Adrenal gland (tissue), 9 donors: ENCODE measurements at regions not wholly inside any gene's neighbourhood (a gene's known extent, or its start where the extent isn't known, plus 50 kb on each side); places are given as distances from the start of the nearest gene placed in this dataset.

Source experiments
- DNase-seq, 7 donors: peaks; one replicate each; pipeline ENCODE4 v3.0.0-alpha.2; 2019 to 2020
- H3K27ac ChIP-seq, 5 donors: fragments of 200-600 bp; sonication (generic) in 4 of 5; 1 replicate in 3 of 5; 2 replicates in 2 of 5; pipeline versions ENCODE4 v1.5.1 to v1.8.0; 2016 to 2020; ENCODE audit warnings: mild to moderate bottlenecking in 1 of 5
- H3K27me3 ChIP-seq: fragments of 200-600 bp; 2 replicates; pipeline ENCODE4 v1.8.0; 2021
- H3K36me3 ChIP-seq, 2 donors: fragments of 200-600 bp; replicated peaks in 1 of 2; 1 replicate in 1 of 2; 2 replicates in 1 of 2; pipeline versions ENCODE4 v1.5.1 to v1.8.0; 2018 to 2022
- H3K4me1 ChIP-seq, 2 donors: fragments of 200-600 bp; replicated peaks in 1 of 2; 1 replicate in 1 of 2; 2 replicates in 1 of 2; pipeline versions ENCODE4 v1.5.1 to v1.8.0; 2018 to 2021
- H3K4me3 ChIP-seq, 4 donors: fragments of 200-600 bp; sonication (generic) in 3 of 4; one replicate each; pipeline ENCODE4 v1.5.1; 2016 to 2018
- H3K9me3 ChIP-seq, 3 donors: fragments of 200-600 bp; sonication (generic) in 1 of 3; replicated peaks in 1 of 3; 1 replicate in 2 of 3; 2 replicates in 1 of 3; pipeline versions ENCODE4 v1.5.1 to v1.8.0; 2016 to 2021
- POLR2A ChIP-seq, 2 donors: fragments of 450-650 bp; IDR thresholded peaks; one replicate each; pipeline ENCODE4 v1.6.1; 2017; ENCODE audit warnings: antibody characterized with exemption in 2 of 2, mild to moderate bottlenecking in 2 of 2, moderate library complexity in 1 of 2
- WGBS, 4 donors: extraction: QIAGEN DNeasy Blood & Tissue Kit in 2 of 4; methylation state at CpG; one replicate each; pipeline versions ENCODE4 v1.1.5 to v1.1.7; 2013 to 2017; 5-methylcytosine and 5-hydroxymethylcytosine counted together
- intact Hi-C, 2 donors: fragments of 100-400 bp; cut with DNase I; formaldehyde crosslinking; loops; one replicate each; pipeline versions ENCODE4 v1.14.1 to v1.15.0; 2022 to 2023
- TF ChIP-seq, protein P1 (sequence below), 6 experiments: fragments of 450-650 bp in 4 of 6; fragments of 200-600 bp in 2 of 6; sonication (generic) in 1 of 6; IDR thresholded peaks; 1 replicate in 5 of 6; 2 replicates in 1 of 6; pipeline versions ENCODE4 v1.5.1 to v1.8.0; 2016 to 2021; ENCODE audit warnings: antibody characterized with exemption in 6 of 6, mild to moderate bottlenecking in 2 of 6, moderate library complexity in 1 of 6
- donor health status: healthy with polysubstance abuse.
- donor health status: Bipolar disorder and iron deficiency.
- donor health status: DM: yes; HTN: yes; CAD: no.
- donor health status: DM: no; HTN: no; CAD: no.
- donor health status: DM: no; HTN: no; CAD: no.

DNA sequence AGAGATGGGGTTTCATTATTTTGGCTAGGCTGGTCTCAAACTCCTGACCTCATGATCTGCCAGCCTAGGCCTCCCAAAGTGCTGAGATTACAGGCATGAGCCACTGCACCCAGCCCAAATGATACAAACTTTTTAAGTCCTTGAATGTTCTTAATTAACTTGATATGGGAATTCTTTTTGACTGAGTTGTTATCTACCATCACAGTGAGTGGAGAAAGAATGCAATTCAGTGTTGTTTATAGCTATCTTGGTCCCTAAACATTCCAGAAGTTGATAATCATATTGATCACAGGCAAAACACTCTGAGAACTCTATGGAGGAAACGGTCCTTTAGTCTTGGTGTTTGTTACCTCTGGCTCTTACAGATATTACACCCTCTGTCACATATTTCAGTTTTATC lies 1072.5 kb downstream of the SUCLG1 start:
- Histone ChIP-seq H3K36me3 (no peaks in the 10 kb centered on the region), H3K27me3 (no peaks in the 10 kb centered on the region), H3K4me3 (no peak overlapping the region), H3K27ac (no peak overlapping the region), H3K4me1 (no peaks in the 10 kb centered on the region), H3K9me3 (no peaks in the 10 kb centered on the region)
- TF ChIP-seq, protein P1, sequence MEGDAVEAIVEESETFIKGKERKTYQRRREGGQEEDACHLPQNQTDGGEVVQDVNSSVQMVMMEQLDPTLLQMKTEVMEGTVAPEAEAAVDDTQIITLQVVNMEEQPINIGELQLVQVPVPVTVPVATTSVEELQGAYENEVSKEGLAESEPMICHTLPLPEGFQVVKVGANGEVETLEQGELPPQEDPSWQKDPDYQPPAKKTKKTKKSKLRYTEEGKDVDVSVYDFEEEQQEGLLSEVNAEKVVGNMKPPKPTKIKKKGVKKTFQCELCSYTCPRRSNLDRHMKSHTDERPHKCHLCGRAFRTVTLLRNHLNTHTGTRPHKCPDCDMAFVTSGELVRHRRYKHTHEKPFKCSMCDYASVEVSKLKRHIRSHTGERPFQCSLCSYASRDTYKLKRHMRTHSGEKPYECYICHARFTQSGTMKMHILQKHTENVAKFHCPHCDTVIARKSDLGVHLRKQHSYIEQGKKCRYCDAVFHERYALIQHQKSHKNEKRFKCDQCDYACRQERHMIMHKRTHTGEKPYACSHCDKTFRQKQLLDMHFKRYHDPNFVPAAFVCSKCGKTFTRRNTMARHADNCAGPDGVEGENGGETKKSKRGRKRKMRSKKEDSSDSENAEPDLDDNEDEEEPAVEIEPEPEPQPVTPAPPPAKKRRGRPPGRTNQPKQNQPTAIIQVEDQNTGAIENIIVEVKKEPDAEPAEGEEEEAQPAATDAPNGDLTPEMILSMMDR (IDR thresholded peaks at IDR 0.05), result no peak
- TF ChIP-seq POLR2A (IDR thresholded peaks at IDR 0.05), result no peak
- DNase-seq, result no peak
- intact Hi-C loops, result no loop called here
- 79 to 86% (median 80%) methylated on average over 1 of the region's 1 CpG for WGBS, 4 donors

DNA sequence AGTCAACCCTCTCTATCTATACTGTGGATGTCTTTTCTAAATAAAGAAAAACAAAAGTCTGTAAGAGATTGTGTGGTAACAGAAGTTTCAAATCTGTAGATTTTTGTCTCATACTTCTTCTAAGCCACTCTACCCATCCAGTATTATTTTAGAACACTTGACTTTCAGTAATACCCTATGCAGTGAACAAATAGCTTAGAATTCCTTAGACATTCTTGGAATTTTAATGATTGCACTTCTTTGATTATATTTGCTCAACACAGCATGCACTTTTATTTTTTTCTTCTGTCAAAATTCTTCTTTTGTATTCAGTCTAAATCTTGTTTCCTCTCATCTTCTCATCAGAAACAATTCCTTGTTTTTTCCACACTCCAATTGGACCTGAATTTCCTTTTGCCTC lies 1080.2 kb downstream of the SUCLG1 start:
- Histone ChIP-seq H3K9me3 (no peaks in the 10 kb centered on the region), H3K27me3 (no peaks in the 10 kb centered on the region), H3K36me3 (no peaks in the 10 kb centered on the region), H3K4me1 (no peaks in the 10 kb centered on the region), H3K27ac (no peak overlapping the region), H3K4me3 (no peak overlapping the region)
- TF ChIP-seq, protein P1 (IDR thresholded peaks at IDR 0.05), result no peak
- no peak for TF ChIP-seq POLR2A (IDR thresholded peaks at IDR 0.05)
- DNase-seq, result no peak
- intact Hi-C loops, result no loop called here

DNA sequence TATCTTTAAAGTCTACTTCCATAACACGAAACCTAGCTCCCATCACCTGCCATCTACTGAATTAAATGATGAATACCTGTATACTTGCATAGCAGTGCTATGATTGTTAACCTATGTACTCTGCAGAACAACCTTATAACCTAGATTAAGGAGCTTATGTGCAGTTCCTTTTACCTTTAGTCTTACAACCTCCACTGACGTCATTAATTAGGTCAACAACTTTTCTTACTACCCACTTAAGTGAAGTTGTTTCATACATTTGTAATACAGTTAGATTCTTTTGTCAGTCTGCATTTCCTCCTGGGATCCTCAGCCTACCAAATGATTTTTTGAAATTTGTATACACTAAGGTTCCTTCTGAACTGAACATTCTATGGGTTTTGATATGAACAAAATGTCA lies 1082.3 kb downstream of the SUCLG1 start:
- Histone ChIP-seq H3K9me3 (no peaks in the 10 kb centered on the region), H3K4me3 (no peak overlapping the region), H3K27ac (no peak overlapping the region), H3K36me3 (no peaks in the 10 kb centered on the region), H3K4me1 (no peaks in the 10 kb centered on the region), H3K27me3 (no peaks in the 10 kb centered on the region)
- TF ChIP-seq, protein P1 (IDR thresholded peaks at IDR 0.05), result no peak
- no peak for TF ChIP-seq POLR2A (IDR thresholded peaks at IDR 0.05)
- 52 to 66% (median 60%) methylated on average over 2 of the region's 2 CpGs for WGBS, 4 donors
- intact Hi-C loops, result no loop called here
- DNase-seq, result no peak

DNA sequence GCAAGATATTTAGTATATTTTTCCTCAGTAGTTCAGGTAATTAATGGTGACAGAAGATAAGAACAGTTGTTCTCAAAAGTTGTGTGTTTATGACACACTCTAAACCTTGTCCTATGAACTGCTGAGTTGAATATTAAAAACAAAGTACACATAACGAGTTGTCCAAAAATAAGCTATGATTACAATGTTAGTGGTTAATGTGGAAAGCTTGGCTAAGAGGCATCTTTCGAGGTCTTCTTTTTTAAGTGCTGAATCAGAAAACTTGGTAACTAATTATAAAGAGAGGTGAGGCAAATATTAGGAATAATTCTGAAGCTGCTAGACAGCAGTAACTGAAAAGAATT lies 1088.7 kb downstream of the SUCLG1 start:
- DNase-seq, result no peak
- H3K27ac ChIP-seq, result no peak overlapping the region
- H3K27me3 ChIP-seq, result no peaks in the 10 kb centered on the region
- 69 to 85% (median 75%) methylated on average over 2 of the region's 2 CpGs for WGBS, 4 donors
- intact Hi-C loops, result no loop called here
- TF ChIP-seq, protein P1 (IDR thresholded peaks at IDR 0.05), result no peak
- no peak for TF ChIP-seq POLR2A (IDR thresholded peaks at IDR 0.05)
- no peaks in the 10 kb centered on the region for H3K36me3 ChIP-seq
- H3K9me3 ChIP-seq, result no peaks in the 10 kb centered on the region
- H3K4me1 ChIP-seq, result no peaks in the 10 kb centered on the region
- H3K4me3 ChIP-seq, result no peak overlapping the region
